ENCODE measurements at regions not wholly inside any gene's neighbourhood (a gene's known extent, or its start where the extent isn't known, plus 50 kb on each side); places are given as distances from the start of the nearest gene placed in this dataset.

GRCh38 chr12:67758521-67758920 is 110.0 kb downstream of the DYRK2 start:
- no peaks in the 10 kb centered on the region for H3K27me3 ChIP-seq (ENCODE audit: control insufficient read depth in 3 of 3, insufficient read depth in 3 of 3, low read depth in 1 of 3, low read length in 3 of 3)
- no peak overlapping the region for H3K9ac ChIP-seq (ENCODE audit: low read depth, low read length, poor library complexity)
- H2AK5ac ChIP-seq (ENCODE audit: low read depth, low read length) = no peak overlapping the region
- no peak for DNase-seq (ENCODE audit: low spot score)
- H2BK12ac ChIP-seq (ENCODE audit: low read length) = no peak overlapping the region
- no peak overlapping the region for H3K4ac ChIP-seq (ENCODE audit: low read length)
- H2AFZ ChIP-seq (ENCODE audit: low read length) = no peak overlapping the region
- no peak overlapping the region for H4K8ac ChIP-seq (ENCODE audit: low read depth, low read length)
- no peaks in the 10 kb centered on the region for H3K9me3 ChIP-seq (replicated peaks in 1 of 2; ENCODE audit: control insufficient read depth in 2 of 2, insufficient read depth in 1 of 2, low read depth in 1 of 2, low read length in 2 of 2)
- no CpG with 5 or more reads among the region's 4 CpGs for WGBS, 2 donors (ENCODE audit: extremely low coverage in 2 of 2, insufficient read length in 2 of 2, insufficient replicate concordance in 1 of 2)
- no peak overlapping the region for H3K27ac ChIP-seq (replicated peaks; ENCODE audit: low read length)
- no peak overlapping the region for H3K4me2 ChIP-seq (ENCODE audit: insufficient read depth, low read length, poor library complexity, severe bottlenecking)
- H3K18ac ChIP-seq (ENCODE audit: low read length) = no peak overlapping the region
- no peak overlapping the region for H2BK120ac ChIP-seq (ENCODE audit: low read depth, low read length)
- H2BK15ac ChIP-seq (ENCODE audit: low read length) = no peak overlapping the region
- H3K4me1 ChIP-seq (ENCODE audit: control insufficient read depth in 2 of 2, insufficient read depth in 1 of 2, low read depth in 1 of 2, low read length in 2 of 2) = peaks cover 0 to 2% of the 10 kb centered on the region in 2 donors
- no peaks in the 10 kb centered on the region for H3K36me3 ChIP-seq (replicated peaks in 1 of 2; ENCODE audit: control insufficient read depth in 2 of 2, insufficient read depth in 2 of 2, low read length in 2 of 2)
- H2BK5ac ChIP-seq (ENCODE audit: low read length) = no peak overlapping the region
- no peak overlapping the region for H3K4me3 ChIP-seq (ENCODE audit: low read length in 2 of 2)
- H3K23ac ChIP-seq (ENCODE audit: low read depth, low read length, poor library complexity) = no peak overlapping the region
- H4K91ac ChIP-seq (ENCODE audit: low read depth, low read length, poor library complexity) = no peak overlapping the region
- no peak overlapping the region for H3K14ac ChIP-seq (ENCODE audit: low read length)
- H3K79me1 ChIP-seq (ENCODE audit: low read depth, low read length) = no peaks in the 10 kb centered on the region

- Histone ChIP-seq H3K36me3 (replicated peaks in 1 of 2; ENCODE audit: control insufficient read depth in 2 of 2, insufficient read depth in 2 of 2, low read length in 2 of 2) (no peaks in the 10 kb centered on the region), H3K4me3 (ENCODE audit: low read length in 2 of 2) (no peak overlapping the region), H2BK5ac (ENCODE audit: low read length) (no peak overlapping the region), H4K91ac (ENCODE audit: low read depth, low read length, poor library complexity) (no peak overlapping the region), H3K4me1 (ENCODE audit: control insufficient read depth in 2 of 2, insufficient read depth in 1 of 2, low read depth in 1 of 2, low read length in 2 of 2) (peaks cover 0 to 2% of the 10 kb centered on the region in 2 donors), H3K79me1 (ENCODE audit: low read depth, low read length) (no peaks in the 10 kb centered on the region), H3K27me3 (ENCODE audit: control insufficient read depth in 3 of 3, insufficient read depth in 3 of 3, low read depth in 1 of 3, low read length in 3 of 3) (no peaks in the 10 kb centered on the region), H3K23ac (ENCODE audit: low read depth, low read length, poor library complexity) (no peak overlapping the region), H3K4me2 (ENCODE audit: insufficient read depth, low read length, poor library complexity, severe bottlenecking) (no peak overlapping the region), H3K27ac (replicated peaks; ENCODE audit: low read length) (no peak overlapping the region), H3K9ac (ENCODE audit: low read depth, low read length, poor library complexity) (no peak overlapping the region), H2AFZ (ENCODE audit: low read length) (no peak overlapping the region), H3K9me3 (replicated peaks in 1 of 2; ENCODE audit: control insufficient read depth in 2 of 2, insufficient read depth in 1 of 2, low read depth in 1 of 2, low read length in 2 of 2) (no peaks in the 10 kb centered on the region), H2BK120ac (ENCODE audit: low read depth, low read length) (no peak overlapping the region), H4K8ac (ENCODE audit: low read depth, low read length) (no peak overlapping the region), H2BK12ac (ENCODE audit: low read length) (no peak overlapping the region), H2BK15ac (ENCODE audit: low read length) (no peak overlapping the region), H3K18ac (ENCODE audit: low read length) (no peak overlapping the region), H3K14ac (ENCODE audit: low read length) (no peak overlapping the region), H2AK5ac (ENCODE audit: low read depth, low read length) (no peak overlapping the region), H3K4ac (ENCODE audit: low read length) (no peak overlapping the region)
- no CpG with 5 or more reads among the region's 3 CpGs for WGBS, 2 donors (ENCODE audit: extremely low coverage in 2 of 2, insufficient read length in 2 of 2, insufficient replicate concordance in 1 of 2)
- DNase-seq (ENCODE audit: low spot score) = no peak
Measured at GRCh38 chr12:67759829-67760228, 111.3 kb downstream of the DYRK2 start.

GRCh38 chr12:67760586-67761275 is 112.2 kb downstream of the DYRK2 start:
- no peak overlapping the region for H3K4me3 ChIP-seq (ENCODE audit: low read length in 2 of 2)
- H4K91ac ChIP-seq (ENCODE audit: low read depth, low read length, poor library complexity) = no peak overlapping the region
- DNase-seq (ENCODE audit: low spot score) = no peak
- H3K18ac ChIP-seq (ENCODE audit: low read length) = no peak overlapping the region
- H2AFZ ChIP-seq (ENCODE audit: low read length) = no peak overlapping the region
- no peak overlapping the region for H3K4ac ChIP-seq (ENCODE audit: low read length)
- no peak overlapping the region for H2BK5ac ChIP-seq (ENCODE audit: low read length)
- H3K27ac ChIP-seq (replicated peaks; ENCODE audit: low read length) = no peak overlapping the region
- H3K9ac ChIP-seq (ENCODE audit: low read depth, low read length, poor library complexity) = no peak overlapping the region
- no peak overlapping the region for H2AK5ac ChIP-seq (ENCODE audit: low read depth, low read length)
- H4K8ac ChIP-seq (ENCODE audit: low read depth, low read length) = no peak overlapping the region
- H3K36me3 ChIP-seq (replicated peaks in 1 of 2; ENCODE audit: control insufficient read depth in 2 of 2, insufficient read depth in 2 of 2, low read length in 2 of 2) = no peaks in the 10 kb centered on the region
- H3K23ac ChIP-seq (ENCODE audit: low read depth, low read length, poor library complexity) = no peak overlapping the region
- H3K9me3 ChIP-seq (replicated peaks in 1 of 2; ENCODE audit: control insufficient read depth in 2 of 2, insufficient read depth in 1 of 2, low read depth in 1 of 2, low read length in 2 of 2) = no peaks in the 10 kb centered on the region
- peaks cover 0 to 2% of the 10 kb centered on the region in 2 donors for H3K4me1 ChIP-seq (ENCODE audit: control insufficient read depth in 2 of 2, insufficient read depth in 1 of 2, low read depth in 1 of 2, low read length in 2 of 2)
- no peak overlapping the region for H3K14ac ChIP-seq (ENCODE audit: low read length)
- H2BK12ac ChIP-seq (ENCODE audit: low read length) = no peak overlapping the region
- no peaks in the 10 kb centered on the region for H3K79me1 ChIP-seq (ENCODE audit: low read depth, low read length)
- H2BK120ac ChIP-seq (ENCODE audit: low read depth, low read length) = no peak overlapping the region
- H3K4me2 ChIP-seq (ENCODE audit: insufficient read depth, low read length, poor library complexity, severe bottlenecking) = no peak overlapping the region
- H2BK15ac ChIP-seq (ENCODE audit: low read length) = no peak overlapping the region
- no peaks in the 10 kb centered on the region for H3K27me3 ChIP-seq (ENCODE audit: control insufficient read depth in 3 of 3, insufficient read depth in 3 of 3, low read depth in 1 of 3, low read length in 3 of 3)
- no CpG with 5 or more reads among the region's 7 CpGs for WGBS, 2 donors (ENCODE audit: extremely low coverage in 2 of 2, insufficient read length in 2 of 2, insufficient replicate concordance in 1 of 2)

GRCh38 chr12:67761566-67761965 is 113.0 kb downstream of the DYRK2 start:
- Histone ChIP-seq H3K23ac (ENCODE audit: low read depth, low read length, poor library complexity) (no peak overlapping the region), H3K36me3 (replicated peaks in 1 of 2; ENCODE audit: control insufficient read depth in 2 of 2, insufficient read depth in 2 of 2, low read length in 2 of 2) (no peaks in the 10 kb centered on the region), H3K4me1 (ENCODE audit: control insufficient read depth in 2 of 2, insufficient read depth in 1 of 2, low read depth in 1 of 2, low read length in 2 of 2) (peaks cover 0 to 2% of the 10 kb centered on the region in 2 donors), H3K18ac (ENCODE audit: low read length) (no peak overlapping the region), H3K4me2 (ENCODE audit: insufficient read depth, low read length, poor library complexity, severe bottlenecking) (no peak overlapping the region), H2AFZ (ENCODE audit: low read length) (no peak overlapping the region), H2BK12ac (ENCODE audit: low read length) (no peak overlapping the region), H4K8ac (ENCODE audit: low read depth, low read length) (no peak overlapping the region), H4K91ac (ENCODE audit: low read depth, low read length, poor library complexity) (no peak overlapping the region), H3K27me3 (ENCODE audit: control insufficient read depth in 3 of 3, insufficient read depth in 3 of 3, low read depth in 1 of 3, low read length in 3 of 3) (no peaks in the 10 kb centered on the region), H2AK5ac (ENCODE audit: low read depth, low read length) (no peak overlapping the region), H3K9ac (ENCODE audit: low read depth, low read length, poor library complexity) (no peak overlapping the region), H3K79me1 (ENCODE audit: low read depth, low read length) (no peaks in the 10 kb centered on the region), H2BK5ac (ENCODE audit: low read length) (no peak overlapping the region), H2BK120ac (ENCODE audit: low read depth, low read length) (no peak overlapping the region), H3K4me3 (ENCODE audit: low read length in 2 of 2) (no peak overlapping the region), H3K9me3 (replicated peaks in 1 of 2; ENCODE audit: control insufficient read depth in 2 of 2, insufficient read depth in 1 of 2, low read depth in 1 of 2, low read length in 2 of 2) (no peaks in the 10 kb centered on the region), H3K27ac (replicated peaks; ENCODE audit: low read length) (no peak overlapping the region), H3K4ac (ENCODE audit: low read length) (no peak overlapping the region), H3K14ac (ENCODE audit: low read length) (no peak overlapping the region), H2BK15ac (ENCODE audit: low read length) (no peak overlapping the region)
- no CpG with 5 or more reads among the region's 3 CpGs for WGBS, 2 donors (ENCODE audit: extremely low coverage in 2 of 2, insufficient read length in 2 of 2, insufficient replicate concordance in 1 of 2)
- DNase-seq (ENCODE audit: low spot score) = no peak
